Tibial nerve (tissue), 4 donors: ENCODE measurements at regions not wholly inside any gene's neighbourhood (a gene's known extent, or its start where the extent isn't known, plus 50 kb on each side); places are given as distances from the start of the nearest gene placed in this dataset.

Source experiments
- EP300 ChIP-seq, 2 donors: sonication (generic); formaldehyde crosslinking; IDR thresholded peaks; one replicate each; pipeline ENCODE4 v1.6.1; 2017; ENCODE audit warnings: antibody characterized with exemption in 2 of 2, mild to moderate bottlenecking in 1 of 2
- TF ChIP-seq, protein P1 (sequence below), 5 experiments: fragments of 200-600 bp in 3 of 5; fragments of 450-650 bp in 2 of 5; sonication (generic) in 3 of 5; IDR thresholded peaks; one replicate each; pipeline ENCODE4 v1.5.1; 2016 to 2019; ENCODE audit warnings: antibody characterized with exemption in 5 of 5, mild to moderate bottlenecking in 3 of 5, moderate library complexity in 2 of 5

DNA sequence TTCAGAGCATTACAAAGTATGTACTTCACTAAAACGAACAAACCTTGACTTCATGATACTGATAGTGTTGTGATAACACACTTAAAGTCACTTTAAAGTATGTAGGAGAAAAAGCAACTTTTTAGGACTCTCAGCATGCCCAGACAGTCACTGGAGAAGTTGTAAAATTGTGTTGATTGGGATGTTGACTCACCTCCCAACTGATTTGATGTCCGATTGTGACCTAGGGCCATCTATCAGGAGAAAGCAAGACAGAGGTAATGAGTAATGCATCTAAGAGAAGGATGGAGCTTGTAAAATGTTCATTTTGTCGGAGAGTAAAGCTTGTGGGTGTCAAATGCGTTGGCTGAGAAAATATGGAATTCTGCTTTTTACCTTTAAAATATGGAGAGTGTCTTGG lies 135.4 kb upstream of the SEMA3D start:
- TF ChIP-seq, protein P1, sequence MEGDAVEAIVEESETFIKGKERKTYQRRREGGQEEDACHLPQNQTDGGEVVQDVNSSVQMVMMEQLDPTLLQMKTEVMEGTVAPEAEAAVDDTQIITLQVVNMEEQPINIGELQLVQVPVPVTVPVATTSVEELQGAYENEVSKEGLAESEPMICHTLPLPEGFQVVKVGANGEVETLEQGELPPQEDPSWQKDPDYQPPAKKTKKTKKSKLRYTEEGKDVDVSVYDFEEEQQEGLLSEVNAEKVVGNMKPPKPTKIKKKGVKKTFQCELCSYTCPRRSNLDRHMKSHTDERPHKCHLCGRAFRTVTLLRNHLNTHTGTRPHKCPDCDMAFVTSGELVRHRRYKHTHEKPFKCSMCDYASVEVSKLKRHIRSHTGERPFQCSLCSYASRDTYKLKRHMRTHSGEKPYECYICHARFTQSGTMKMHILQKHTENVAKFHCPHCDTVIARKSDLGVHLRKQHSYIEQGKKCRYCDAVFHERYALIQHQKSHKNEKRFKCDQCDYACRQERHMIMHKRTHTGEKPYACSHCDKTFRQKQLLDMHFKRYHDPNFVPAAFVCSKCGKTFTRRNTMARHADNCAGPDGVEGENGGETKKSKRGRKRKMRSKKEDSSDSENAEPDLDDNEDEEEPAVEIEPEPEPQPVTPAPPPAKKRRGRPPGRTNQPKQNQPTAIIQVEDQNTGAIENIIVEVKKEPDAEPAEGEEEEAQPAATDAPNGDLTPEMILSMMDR (IDR thresholded peaks at IDR 0.05): no peak
- no peak for TF ChIP-seq EP300 (IDR thresholded peaks at IDR 0.05)
